ENCODE measurements at regions not wholly inside any gene's neighbourhood (a gene's known extent, or its start where the extent isn't known, plus 50 kb on each side); places are given as distances from the start of the nearest gene placed in this dataset.

DNA sequence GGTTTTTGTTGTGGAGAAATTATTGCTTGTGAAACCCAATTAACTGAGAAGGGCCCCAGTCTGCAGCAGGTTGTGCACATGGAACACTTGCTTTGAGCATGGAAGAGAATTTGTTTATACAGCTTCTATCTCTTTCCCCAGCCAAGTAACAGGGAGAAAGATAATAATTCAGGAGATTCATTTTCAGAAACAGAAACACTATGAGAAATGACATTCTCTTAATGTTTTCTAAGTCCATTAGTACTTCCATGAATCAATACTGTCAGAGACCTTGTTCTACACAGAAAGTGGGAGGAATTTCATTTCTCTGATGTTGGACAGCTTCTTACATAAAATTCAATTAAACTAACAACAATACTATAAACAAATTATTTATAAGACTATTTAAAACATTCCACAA lies 446.3 kb downstream of the KLF12 start:
- CTCF ChIA-PET: no interaction called here
- no peak for TF ChIP-seq ZFX (IDR thresholded peaks at IDR 0.05)
- no peak for TF ChIP-seq EZH2 (IDR thresholded peaks at IDR 0.05)
- TF ChIP-seq JUND (IDR thresholded peaks at IDR 0.05): no peak
- no peak for TF ChIP-seq MAX (IDR thresholded peaks at IDR 0.05)
- no peak for TF ChIP-seq ZBTB33 (IDR thresholded peaks at IDR 0.05; ENCODE audit: extremely low read depth, insufficient replicate concordance, low read length)
- TF ChIP-seq FOSL1 (IDR thresholded peaks at IDR 0.05; ENCODE audit: low read depth): no peak
- no peak for TF ChIP-seq SIN3A (IDR thresholded peaks at IDR 0.05; ENCODE audit: low read depth)
- no peak for TF ChIP-seq YY1 (IDR thresholded peaks at IDR 0.05; ENCODE audit: extremely low read depth, insufficient replicate concordance, low read depth, low read length)
- no peak for TF ChIP-seq POLR2A (IDR thresholded peaks at IDR 0.05; ENCODE audit: borderline replicate concordance, extremely low read depth, insufficient read depth, insufficient read length)
- TF ChIP-seq CEBPB (IDR thresholded peaks at IDR 0.05; ENCODE audit: low read depth): no peak
- TF ChIP-seq REST (IDR thresholded peaks at IDR 0.05; ENCODE audit: low read depth): no peak
- BruUV-seq (replicated peaks): no TSS peak
- POLR2A ChIA-PET: no interaction called here
- DNase-seq (ENCODE audit: low read depth, low spot score) (no peak), ATAC-seq (no peak)
- H3K4me3 ChIP-seq (replicated peaks in 1 of 2; ENCODE audit: low read depth in 1 of 2, low read length in 2 of 2): no peak overlapping the region
- H3K4me2 ChIP-seq (ENCODE audit: low read length): no peak overlapping the region
- H3K79me2 ChIP-seq (ENCODE audit: insufficient read depth, low read length): no peaks in the 10 kb centered on the region
- no peaks in the 10 kb centered on the region for H3K9me3 ChIP-seq (ENCODE audit: control insufficient read depth in 1 of 2, insufficient read depth in 1 of 2, low read depth in 1 of 2, low read length in 2 of 2)
- H4K20me1 ChIP-seq (ENCODE audit: insufficient read depth): no peaks in the 10 kb centered on the region
- intact Hi-C loops (cut with micrococcal nuclease): no loop called here
- H3K9ac ChIP-seq (ENCODE audit: low read length): no peak overlapping the region
- H3K4me1 ChIP-seq (ENCODE audit: control insufficient read depth in 1 of 2, insufficient read depth in 2 of 2, low read length in 2 of 2): no peaks in the 10 kb centered on the region
- H3K36me3 ChIP-seq (ENCODE audit: control insufficient read depth in 1 of 2, insufficient read depth in 2 of 2, low read length in 2 of 2): no peaks in the 10 kb centered on the region
- no peaks in the 10 kb centered on the region for H3K27me3 ChIP-seq (ENCODE audit: insufficient read depth, low read length)
- RAD21 ChIA-PET (ENCODE audit: low non-redundant PET in 1 of 2, low total read pairs in 2 of 2, uncharacterized antibody in 2 of 2, unreplicated experiment in 2 of 2): no interaction called here
- H2AFZ ChIP-seq (ENCODE audit: low read depth, low read length, poor library complexity, severe bottlenecking): no peak overlapping the region
- H3K27ac ChIP-seq (ENCODE audit: low read depth, low read length): no peak overlapping the region
- H3K9me2 ChIP-seq (ENCODE audit: insufficient read depth): no peaks in the 10 kb centered on the region

Measured in HCT116 (cell line).